ENCODE measurements at regions not wholly inside any gene's neighbourhood (a gene's known extent, or its start where the extent isn't known, plus 50 kb on each side); places are given as distances from the start of the nearest gene placed in this dataset.

- Histone ChIP-seq H2AFZ (ENCODE audit: low read length) (no peak overlapping the region), H3K79me1 (ENCODE audit: insufficient read depth, low read depth, low read length, poor library complexity, severe bottlenecking) (no peaks in the 10 kb centered on the region), H2BK15ac (ENCODE audit: low read depth, low read length) (no peak overlapping the region), H3K27me3 (ENCODE audit: insufficient read depth, low read length) (no peaks in the 10 kb centered on the region), H3K9me3 (ENCODE audit: control insufficient read depth, low read depth, low read length) (no peaks in the 10 kb centered on the region), H2BK5ac (ENCODE audit: insufficient read length, low read length) (no peak overlapping the region), H3K56ac (ENCODE audit: insufficient read length, low read depth, low read length) (no peak overlapping the region), H4K20me1 (ENCODE audit: control insufficient read depth, insufficient read depth, insufficient read length) (no peaks in the 10 kb centered on the region), H3T11ph (ENCODE audit: low read length) (no peak overlapping the region), H3K23me2 (ENCODE audit: insufficient read length, low read depth, low read length, poor library complexity, severe bottlenecking) (no peaks in the 10 kb centered on the region), H4K91ac (ENCODE audit: insufficient read length, low read depth, low read length) (no peak overlapping the region), H4K5ac (ENCODE audit: insufficient read length, low read depth, low read length) (no peak overlapping the region), H3K4me2 (ENCODE audit: insufficient read depth, insufficient read length, low read length) (no peak overlapping the region), H2AK5ac (ENCODE audit: insufficient read length, low read length) (no peak overlapping the region), H3K14ac (ENCODE audit: insufficient read depth, low read length) (no peak overlapping the region), H4K8ac (replicated peaks; ENCODE audit: insufficient read length, low read depth, low read length) (no peak overlapping the region), H3K27ac (ENCODE audit: insufficient read length, low read depth, low read length) (no peak overlapping the region), H3K79me2 (ENCODE audit: insufficient read depth, low read length) (no peaks in the 10 kb centered on the region), H3K4me1 (ENCODE audit: insufficient read depth, low read length) (no peaks in the 10 kb centered on the region), H2BK12ac (ENCODE audit: insufficient read length, low read depth, low read length) (no peak overlapping the region), H2BK120ac (ENCODE audit: low read depth, low read length, poor library complexity, severe bottlenecking) (no peak overlapping the region), H2BK20ac (ENCODE audit: low read depth, low read length, poor library complexity, severe bottlenecking) (no peak overlapping the region), H3K23ac (ENCODE audit: insufficient read length, low read depth, low read length) (no peak overlapping the region), H3K9ac (ENCODE audit: extremely low read depth, insufficient read length, low read length) (no peak overlapping the region), H3K4ac (ENCODE audit: low read depth, low read length) (no peak overlapping the region), H3K18ac (ENCODE audit: insufficient read length, low read depth, low read length) (no peak overlapping the region)
- Mint-ChIP-seq H3K36me3 (ENCODE audit: insufficient read depth in 1 of 3, low read depth in 3 of 3) (no peaks in the 10 kb centered on the region), H3K9me3 (no peaks in the 10 kb centered on the region), H3K27me3 (ENCODE audit: low read depth) (no peaks in the 10 kb centered on the region; the same call in 1 of the 2 replicates), H3K27ac (no peak overlapping the region), H3K4me3 (no peak overlapping the region), H3K4me1 (no peaks in the 10 kb centered on the region)
- DNase-seq: no peak
- TF ChIP-seq CTCF (conservative IDR thresholded peaks at IDR 0.05): no peak
- no CpG with 5 or more reads among the region's 3 CpGs for WGBS (ENCODE audit: extremely low coverage, insufficient read length, low lambda C conversion rate)
These were observed 466.6 kb upstream of the ETAA1 start for GRCh38 chr2:66930339-66931220.

Data from H9 (cell line).